ENCODE measurements at regions not wholly inside any gene's neighbourhood (a gene's known extent, or its start where the extent isn't known, plus 50 kb on each side); places are given as distances from the start of the nearest gene placed in this dataset.

- intact Hi-C loops (cut with DNase I), result no loop called here
- H3K4me3 ChIP-seq, result no peak overlapping the region
- no peaks in the 10 kb centered on the region for H3K36me3 ChIP-seq
- no peak for TF ChIP-seq CTCF (IDR thresholded peaks at IDR 0.05)
- no peaks in the 10 kb centered on the region for H3K9me3 ChIP-seq
- peak overlapping the region in 1 of 10 donors; percentile 26 for H3K27ac ChIP-seq
- peaks cover 0 to 6% (median 0%) of the 10 kb centered on the region in 9 donors for H3K4me1 ChIP-seq
- H3K27me3 ChIP-seq, result no peaks in the 10 kb centered on the region
- WGBS, 2 donors, result 31 to 41% methylated on average over 2 of the region's 2 CpGs
- DNase-seq (no peak), ATAC-seq (peak in 5 of 8 donors; percentile 27 to 63 (median 61))
These were observed 838.8 kb downstream of the SLC4A3 start for GRCh38 chr2:220466251-220466691.

- Histone ChIP-seq H3K27ac (no peak overlapping the region), H3K4me1 (peaks cover 0 to 6% (median 0%) of the 10 kb centered on the region in 9 donors), H3K4me3 (no peak overlapping the region), H3K36me3 (no peaks in the 10 kb centered on the region), H3K9me3 (no peaks in the 10 kb centered on the region), H3K27me3 (no peaks in the 10 kb centered on the region)
- no peak for TF ChIP-seq CTCF (IDR thresholded peaks at IDR 0.05)
- ATAC-seq (peak in 2 of 8 donors; percentile 30 to 42), DNase-seq (no peak)
- 80 to 85% methylated on average over 4 of the region's 4 CpGs for WGBS, 2 donors
- intact Hi-C loops (cut with DNase I), result no loop called here
These were observed 841.8 kb downstream of the SLC4A3 start for GRCh38 chr2:220469201-220469600.

GRCh38 chr2:220473611-220474010 lies 846.2 kb downstream of the SLC4A3 start:
- DNase-seq (no peak), ATAC-seq (no peak)
- H3K4me3 ChIP-seq, result no peak overlapping the region
- TF ChIP-seq CTCF (IDR thresholded peaks at IDR 0.05), result no peak
- no peaks in the 10 kb centered on the region for H3K9me3 ChIP-seq
- no peaks in the 10 kb centered on the region for H3K36me3 ChIP-seq
- intact Hi-C loops (cut with DNase I), result no loop called here
- no peak overlapping the region for H3K27ac ChIP-seq
- no peaks in the 10 kb centered on the region for H3K4me1 ChIP-seq
- H3K27me3 ChIP-seq, result no peaks in the 10 kb centered on the region

GRCh38 chr2:220476877-220477276 lies 849.4 kb downstream of the SLC4A3 start:
- no peaks in the 10 kb centered on the region for H3K4me1 ChIP-seq
- ATAC-seq (no peak), DNase-seq (no peak)
- H3K4me3 ChIP-seq, result no peak overlapping the region
- intact Hi-C loops (cut with DNase I), result no loop called here
- TF ChIP-seq CTCF (IDR thresholded peaks at IDR 0.05), result no peak
- no peak overlapping the region for H3K27ac ChIP-seq
- no peaks in the 10 kb centered on the region for H3K27me3 ChIP-seq
- no peaks in the 10 kb centered on the region for H3K36me3 ChIP-seq
- no peaks in the 10 kb centered on the region for H3K9me3 ChIP-seq
- 70 to 73% methylated on average over 4 of the region's 4 CpGs for WGBS, 2 donors

All from heart right ventricle (tissue), 16 donors.